GM19240 (cell line): ENCODE measurements at regions not wholly inside any gene's neighbourhood (a gene's known extent, or its start where the extent isn't known, plus 50 kb on each side); places are given as distances from the start of the nearest gene placed in this dataset.

Experiments
- DNase-seq: peaks from one replicate; pipeline ENCODE4 v3.0.0; 2011; ENCODE audit warnings: low spot score; ENCODE audit not compliant: insufficient read length

DNA sequence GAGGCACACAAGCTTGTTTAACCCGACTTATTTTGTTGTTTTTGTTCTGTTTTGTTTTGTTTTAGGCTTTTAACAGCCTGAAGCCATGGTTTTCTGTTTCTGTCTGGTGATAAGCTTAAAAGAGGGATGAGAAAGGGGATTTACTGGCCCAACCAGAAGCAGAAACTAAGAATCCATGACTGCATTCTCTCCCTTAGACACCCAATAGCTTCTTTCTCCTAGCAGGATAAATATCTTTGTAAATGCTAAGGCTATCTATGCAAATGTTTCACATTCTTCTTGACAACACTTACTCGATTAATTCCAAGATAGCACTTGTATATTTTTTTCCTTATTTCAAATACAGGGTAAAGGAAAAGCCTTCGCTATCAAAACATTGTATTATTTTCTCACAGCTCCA lies 53.7 kb upstream of the SMAD1 start:
- DNase-seq, result no peak

DNA sequence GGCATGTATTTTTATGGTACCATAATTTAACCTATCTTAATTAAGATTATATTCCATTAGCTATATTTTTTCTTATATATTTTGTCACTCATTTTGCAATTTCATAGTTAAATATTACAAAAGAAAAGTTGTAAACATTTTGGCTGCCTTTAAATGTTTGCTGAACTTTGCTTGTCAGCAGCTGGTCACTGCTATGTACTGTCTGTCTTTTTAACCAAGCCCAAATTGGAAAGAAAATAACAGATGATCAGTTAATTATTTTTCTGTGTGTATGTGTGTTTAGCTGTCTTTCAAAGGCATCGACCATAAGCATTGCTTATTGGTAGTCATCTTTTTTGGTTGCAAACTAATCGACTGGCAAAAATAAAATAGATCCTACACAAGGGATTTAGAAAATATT lies 54.4 kb upstream of the SMAD1 start:
- DNase-seq, result no peak

DNA sequence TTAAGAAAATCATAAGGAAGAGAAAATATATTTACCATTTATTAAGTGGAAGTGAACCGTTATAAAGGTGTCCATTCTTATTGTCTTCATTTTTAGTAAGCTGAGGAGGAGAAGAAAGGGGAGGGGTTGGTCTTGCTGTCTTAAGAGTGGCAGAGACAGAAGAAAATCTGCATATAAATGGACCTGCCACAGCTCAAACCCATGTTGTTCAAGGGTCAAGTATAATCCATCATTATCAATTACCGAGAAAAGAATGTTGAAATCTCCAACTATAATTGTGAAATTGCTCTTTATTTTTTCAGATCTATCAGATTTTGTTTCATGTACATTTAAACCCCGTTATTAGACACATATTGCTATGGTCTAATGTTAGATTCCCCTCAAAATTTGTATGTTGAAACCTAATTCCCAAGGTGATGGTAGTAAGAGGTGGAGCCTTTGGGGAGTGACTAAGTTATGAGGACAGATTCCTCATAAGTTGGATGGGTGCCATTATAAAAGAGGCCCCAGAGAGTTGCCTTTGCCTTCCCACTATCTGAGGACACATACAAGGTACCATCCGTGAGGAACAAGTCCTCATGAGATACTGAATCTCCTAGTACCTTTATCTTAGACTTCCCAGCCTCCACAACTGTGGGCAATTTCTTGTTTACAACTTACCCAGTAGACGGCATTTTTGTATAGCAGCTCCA lies 58.5 kb upstream of the SMAD1 start:
- DNase-seq, result no peak

DNA sequence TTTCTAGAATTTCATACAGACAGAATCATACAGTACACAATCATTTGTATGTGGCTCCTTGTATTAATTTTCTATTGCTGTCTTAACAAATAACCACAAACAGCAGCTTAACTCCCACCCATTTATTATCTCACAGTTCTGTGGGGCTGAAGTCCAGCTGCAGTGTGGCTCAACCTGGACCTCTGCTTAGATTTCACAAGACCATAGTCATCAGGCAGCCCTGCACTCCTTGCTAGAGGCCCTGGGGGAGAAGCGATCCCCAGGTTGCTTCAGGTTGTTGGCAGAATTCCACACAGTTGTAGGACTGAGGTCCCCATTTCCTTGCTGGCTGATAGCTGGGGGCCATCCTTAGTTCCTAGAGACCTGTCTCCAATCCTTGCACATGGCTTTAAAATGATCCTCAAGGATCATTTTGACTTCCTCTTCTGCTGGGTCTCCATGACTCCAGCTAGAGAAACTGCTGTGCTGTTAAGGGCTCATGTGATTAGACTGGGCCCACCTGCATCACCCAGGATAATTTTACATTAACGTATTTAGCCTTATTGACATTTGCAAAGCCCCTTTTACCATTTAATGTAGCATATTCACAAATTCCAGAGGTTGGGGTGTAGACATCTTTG lies 60.9 kb upstream of the SMAD1 start:
- DNase-seq, result no peak

DNA sequence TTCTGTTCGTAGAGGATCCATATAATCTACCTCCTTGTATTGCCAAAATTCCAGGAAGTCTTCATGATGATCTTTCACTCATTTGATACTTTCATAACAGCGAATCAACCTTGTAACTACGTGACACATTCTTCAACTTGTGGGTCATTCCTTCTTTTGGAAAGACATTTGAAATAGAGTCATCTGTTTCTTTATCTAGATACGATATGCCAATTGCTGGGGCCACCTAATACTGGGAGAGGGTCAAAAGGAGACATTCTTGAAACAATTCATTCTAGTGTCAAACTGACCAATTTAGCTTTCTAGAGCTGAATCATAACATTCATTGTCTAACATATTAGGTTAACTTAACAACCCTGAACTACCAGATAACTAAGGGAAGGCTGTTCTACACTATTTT lies 62.9 kb upstream of the SMAD1 start:
- DNase-seq, result no peak

DNA sequence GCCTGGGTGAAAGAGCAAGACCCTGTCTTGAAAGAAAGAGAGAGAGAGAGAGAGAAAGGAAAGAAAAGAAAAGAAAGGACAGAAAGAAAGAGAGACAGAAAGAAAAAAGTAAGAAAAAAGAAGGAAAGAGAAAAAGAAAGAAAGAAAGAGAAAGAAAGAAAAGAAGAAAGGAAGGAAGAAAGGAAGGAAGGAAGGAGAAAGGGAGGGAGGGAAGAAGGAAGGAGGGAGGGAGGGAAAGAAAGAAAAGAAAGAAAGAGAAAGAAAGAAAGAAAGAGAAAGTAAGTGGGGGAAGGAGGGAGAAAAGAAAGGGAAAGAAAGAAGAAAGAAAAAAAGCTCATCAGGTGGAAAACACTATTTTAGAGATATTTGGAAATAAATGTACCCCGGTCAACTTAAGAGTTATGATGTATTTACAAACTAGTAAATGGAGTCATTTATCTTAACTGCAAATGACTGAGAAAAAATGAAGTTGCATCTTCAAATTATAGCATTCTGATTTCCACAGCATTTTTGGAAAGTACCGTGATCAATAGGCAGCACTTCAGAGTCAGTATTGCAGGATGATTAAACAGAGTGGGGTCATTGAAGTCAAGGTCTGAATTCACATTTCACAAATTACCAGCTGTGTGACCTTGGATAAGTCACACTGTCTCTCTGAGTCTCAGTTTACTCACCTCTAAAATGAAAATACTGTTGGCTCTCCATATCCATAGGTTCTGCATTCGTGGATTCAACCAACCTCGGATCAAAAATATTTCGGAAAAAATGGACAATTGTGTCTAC lies 64.1 kb upstream of the SMAD1 start:
- no peak for DNase-seq

DNA sequence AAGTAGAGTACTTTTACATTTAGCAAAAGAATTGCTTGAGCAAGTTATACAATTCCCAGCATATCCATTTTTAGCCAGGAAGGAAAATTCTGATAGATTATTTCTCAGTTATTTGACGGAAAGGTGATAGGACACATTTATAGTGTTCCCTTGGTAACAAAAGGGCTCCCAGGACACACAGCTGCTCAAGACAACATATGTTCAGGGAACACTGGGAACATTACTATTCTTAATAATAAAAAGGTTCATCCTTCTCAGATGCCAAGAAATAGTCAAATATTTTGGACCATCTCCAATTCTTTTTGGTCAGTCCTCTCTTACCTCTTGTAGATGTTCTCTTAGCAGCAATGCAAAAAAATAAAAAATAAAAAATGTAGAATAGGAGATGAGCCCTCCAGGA lies 66.8 kb upstream of the SMAD1 start:
- no peak for DNase-seq

DNA sequence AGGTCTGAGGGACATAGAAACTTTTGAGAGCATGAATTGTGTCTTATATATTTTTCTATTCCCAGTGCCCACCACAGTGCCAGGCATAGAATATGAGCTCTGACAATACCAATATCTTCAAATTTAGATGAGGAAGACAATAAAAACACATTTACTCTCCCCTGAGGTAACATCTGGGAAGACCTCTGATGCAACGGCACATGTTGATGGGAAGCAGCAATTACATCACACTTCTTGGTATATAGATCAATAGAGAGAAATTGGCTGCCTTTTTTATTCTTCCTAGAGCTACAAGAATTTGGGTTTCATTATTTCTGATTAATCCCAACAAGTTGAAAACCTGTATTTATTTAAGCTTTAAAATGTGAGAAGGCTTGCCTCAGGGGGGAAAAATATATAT lies 67.4 kb upstream of the SMAD1 start:
- DNase-seq, result no peak

DNA sequence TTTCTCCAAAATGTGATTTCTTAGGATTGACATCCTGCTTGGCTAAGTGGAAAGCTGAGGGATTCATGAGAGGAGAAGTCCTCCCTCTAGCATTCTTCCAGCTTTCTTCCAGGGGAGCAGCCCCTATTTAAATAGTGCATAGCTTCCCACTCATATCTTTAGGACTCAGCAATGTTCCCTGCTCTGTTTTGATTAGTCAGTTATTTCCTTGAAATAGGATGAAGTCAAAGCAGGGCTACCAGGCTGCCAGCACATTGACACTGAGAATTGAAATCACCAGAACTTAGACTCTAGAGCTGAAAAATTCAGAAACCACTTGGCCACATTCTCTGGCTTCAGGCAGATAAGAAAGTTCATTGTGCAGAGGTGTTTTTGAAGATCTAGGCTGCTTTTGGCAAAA lies 74.7 kb upstream of the SMAD1 start:
- DNase-seq, result no peak

DNA sequence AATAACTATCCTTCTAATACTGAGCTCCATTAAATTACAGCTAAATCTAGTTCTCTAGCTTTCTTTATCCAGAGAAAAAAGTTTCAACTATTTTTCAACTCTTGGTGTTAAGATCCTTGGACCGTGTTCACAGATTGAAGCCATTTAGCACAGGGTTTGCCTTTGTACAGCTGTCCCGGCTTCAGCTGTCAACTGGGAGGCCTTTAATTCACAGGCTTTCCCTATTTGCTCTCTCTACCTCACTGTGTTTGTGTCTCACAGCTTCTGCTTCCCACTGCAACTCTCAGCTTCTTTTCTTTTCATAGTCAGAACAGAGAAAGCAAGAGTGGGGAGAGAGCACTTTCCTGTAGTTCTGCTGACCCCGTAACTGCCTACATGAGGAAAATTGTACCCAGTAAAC lies 76.9 kb upstream of the SMAD1 start:
- DNase-seq, result no peak

DNA sequence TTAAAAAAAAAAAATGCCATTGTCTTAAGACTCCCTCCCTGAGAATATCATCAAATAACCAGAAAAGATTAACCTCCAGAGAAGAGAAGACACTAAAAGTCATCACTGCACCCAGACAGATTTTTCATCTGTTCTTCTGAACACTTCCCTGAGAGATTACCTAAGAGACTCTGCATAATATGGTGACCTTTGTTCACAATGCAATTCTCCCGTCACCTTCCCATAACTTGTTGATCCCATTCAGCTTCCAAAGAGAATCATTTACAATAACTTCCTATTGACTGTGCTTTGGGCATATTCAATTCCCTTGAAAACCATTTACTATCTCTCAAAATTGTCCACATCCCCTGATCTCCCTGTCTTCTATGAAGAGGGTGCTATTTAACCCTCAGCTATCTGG lies 85.1 kb upstream of the SMAD1 start:
- no peak for DNase-seq

DNA sequence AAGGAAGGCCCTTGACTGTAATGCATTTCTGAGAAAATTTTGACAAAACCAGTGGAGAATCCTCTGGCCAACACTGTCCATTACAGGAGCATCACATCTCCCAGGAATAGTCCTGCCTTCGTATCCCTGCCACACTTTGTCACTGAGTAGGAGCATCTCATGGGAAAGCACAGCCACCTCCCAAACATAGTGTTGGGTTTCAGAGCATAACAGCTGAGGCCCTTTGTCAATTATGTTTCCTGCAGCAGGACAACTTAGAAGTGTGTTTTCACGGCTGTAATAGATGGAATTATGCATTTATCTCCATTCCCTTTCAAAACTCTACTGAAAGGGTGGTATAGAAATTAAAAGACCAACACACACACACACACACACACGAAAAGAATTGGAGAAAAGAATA lies 91.1 kb upstream of the SMAD1 start:
- DNase-seq, result no peak

DNA sequence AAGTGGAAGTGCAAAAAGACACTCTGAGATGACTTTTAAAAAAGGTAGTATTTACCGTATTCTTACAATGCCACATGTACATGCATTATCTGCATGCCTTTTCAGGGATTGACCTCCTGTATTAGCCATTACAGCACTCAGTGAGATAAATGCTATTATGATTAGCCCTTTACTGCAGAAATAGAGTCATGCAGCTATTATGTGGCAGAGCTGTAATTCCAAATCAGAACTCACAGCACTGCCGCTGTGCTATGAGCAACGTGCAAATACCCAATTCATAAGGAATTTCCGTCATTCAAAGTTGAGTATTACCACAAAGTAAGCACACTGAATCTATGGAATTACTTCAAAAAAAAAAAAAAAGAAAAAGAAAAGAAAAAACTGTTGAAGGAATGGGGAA lies 92.1 kb upstream of the SMAD1 start:
- no peak for DNase-seq

DNA sequence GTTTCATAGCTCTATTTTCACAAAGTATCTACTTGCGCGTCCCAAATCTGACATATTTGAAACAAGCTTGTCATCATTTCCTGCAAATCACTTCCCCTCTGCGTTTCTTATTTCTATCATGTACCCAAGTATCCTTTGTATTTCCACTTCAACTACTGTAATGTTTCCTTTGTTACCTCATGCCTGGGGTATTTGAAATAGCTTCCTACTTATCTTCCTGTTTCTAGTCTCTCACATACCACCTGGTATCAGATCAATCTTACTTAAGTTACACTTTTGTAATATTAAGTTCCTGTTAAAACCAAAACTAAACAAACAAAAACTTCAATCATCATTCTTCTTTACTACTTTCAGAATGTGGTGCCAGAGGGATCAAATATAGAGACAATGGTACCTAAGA lies 93.6 kb upstream of the SMAD1 start:
- DNase-seq, result no peak

DNA sequence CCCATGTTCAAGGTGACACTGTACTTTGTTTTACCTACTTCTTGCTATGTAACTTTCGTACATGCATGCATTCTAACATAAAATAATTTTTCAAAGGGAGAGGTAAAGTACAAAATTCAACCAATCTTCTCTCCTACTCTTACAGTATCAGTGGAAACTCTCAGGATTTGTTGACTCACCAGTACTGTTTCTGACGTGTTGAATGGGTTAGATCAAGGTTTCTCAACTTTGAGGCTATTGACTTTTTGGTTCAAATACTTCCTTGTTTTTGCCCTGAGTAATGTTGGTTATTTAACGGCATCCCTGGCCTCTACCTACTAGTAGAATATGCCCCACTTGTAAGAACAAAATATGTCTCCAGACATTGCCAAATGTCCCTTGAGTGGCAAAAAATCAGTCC lies 94.6 kb upstream of the SMAD1 start:
- DNase-seq, result no peak

DNA sequence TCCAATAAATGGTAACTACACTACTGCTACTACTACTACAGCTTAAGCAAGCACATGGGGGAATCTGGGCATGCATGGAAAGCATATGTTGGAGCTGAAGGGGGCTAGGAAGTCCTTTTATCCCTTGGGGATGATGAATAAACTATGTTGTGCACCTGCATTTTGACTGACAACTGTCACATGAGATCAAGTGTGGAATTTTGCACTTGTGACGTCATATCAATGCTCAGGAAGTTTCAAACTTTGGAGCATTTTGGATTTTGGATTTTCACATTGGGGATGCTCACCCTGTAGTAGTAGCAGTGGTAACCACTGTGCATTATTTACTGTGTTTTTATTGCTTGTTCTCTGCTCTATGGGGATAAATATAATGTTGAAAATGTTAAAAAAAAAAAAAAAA lies 100.5 kb upstream of the SMAD1 start:
- no peak for DNase-seq

DNA sequence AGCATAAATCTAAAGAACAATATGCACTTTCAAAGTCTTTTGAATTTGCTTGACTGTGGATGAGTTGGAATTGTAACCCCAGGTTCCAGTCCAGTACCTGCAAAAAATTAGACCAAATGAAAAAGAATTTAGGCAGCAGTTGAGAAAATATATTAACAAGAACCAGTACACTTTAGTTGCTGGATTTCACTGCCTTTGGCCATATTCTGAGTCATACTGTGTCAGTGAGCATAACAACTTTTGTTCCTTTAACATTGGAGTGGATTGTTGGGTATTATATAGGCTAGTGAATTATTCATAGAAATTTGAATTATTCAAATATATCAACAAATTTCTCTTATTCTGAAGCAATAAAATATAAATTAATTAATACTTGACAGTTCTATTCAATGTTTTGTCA lies 101.5 kb upstream of the SMAD1 start:
- DNase-seq, result no peak

DNA sequence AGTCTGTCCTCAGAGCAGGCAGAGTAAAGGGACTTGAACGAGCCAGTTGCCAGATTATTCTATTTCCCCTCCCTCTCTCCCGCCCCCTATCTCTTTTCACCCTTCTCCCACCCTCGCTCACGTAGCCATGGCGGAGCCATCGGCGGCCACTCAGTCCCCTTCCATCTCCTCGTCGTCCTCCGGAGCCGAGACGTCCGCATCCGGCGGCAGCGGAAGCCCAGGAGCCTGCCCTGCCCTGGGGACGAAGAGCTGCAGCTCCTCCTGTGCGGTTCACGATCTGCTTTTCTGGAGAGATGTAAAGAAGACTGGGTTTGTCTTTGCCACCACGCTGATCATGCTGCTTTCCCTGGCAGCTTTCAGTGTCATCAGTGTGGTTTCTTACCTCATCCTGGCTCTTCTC lies 106.2 kb upstream of the SMAD1 start:
- DNase-seq, result no peak

DNA sequence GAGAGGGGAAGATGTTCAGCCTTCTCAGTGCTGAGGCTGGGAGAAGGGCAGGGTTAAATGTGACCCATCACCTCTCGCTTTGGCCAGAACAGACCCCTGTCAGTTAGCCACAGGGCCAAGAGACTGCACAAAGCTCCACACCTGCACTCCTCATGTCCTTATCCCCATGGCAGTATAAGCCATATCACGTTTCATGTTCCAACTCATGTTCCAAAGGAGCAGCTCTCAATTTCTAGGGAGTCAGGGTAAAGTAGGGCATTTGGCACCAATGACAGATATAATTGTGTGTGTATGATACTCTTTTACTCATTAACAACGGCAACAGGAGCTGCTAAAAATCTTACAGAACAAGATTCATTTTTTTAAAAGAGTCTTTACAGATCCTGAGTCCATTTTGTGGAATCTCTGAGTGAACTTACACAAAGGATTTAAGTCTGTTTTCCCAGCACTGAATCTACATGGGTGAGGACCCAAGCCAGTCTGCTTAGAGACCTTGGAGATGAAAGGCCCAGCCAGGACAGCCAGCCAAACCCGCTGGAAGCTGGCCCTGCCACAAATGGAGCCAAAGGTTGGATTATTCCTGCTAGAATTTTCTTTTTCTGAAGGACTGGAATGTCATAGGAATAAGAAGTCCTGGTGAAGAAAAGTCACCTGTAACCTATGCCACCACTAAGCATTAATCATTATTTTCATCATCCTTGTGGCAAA lies 129.1 kb upstream of the SMAD1 start:
- DNase-seq, result no peak

DNA sequence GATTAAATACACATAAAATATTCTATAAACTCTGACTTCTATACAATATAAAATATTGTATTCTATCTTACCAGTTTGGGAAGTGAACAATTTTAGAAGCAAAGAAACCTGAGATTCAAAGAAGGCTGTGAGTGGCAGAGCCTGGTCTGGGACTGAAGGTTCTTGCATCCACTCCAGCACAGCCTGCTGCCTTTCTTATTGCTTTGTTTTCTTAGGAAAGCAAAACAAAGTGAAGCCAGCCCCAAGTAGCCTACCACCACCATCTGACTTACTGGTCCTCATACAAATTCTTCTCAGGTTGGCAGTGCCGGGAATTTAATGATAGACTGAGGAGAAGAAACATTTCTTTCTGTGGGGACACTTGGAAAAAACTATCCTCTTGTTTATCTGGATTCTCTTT lies 129.7 kb upstream of the SMAD1 start:
- no peak for DNase-seq

DNA sequence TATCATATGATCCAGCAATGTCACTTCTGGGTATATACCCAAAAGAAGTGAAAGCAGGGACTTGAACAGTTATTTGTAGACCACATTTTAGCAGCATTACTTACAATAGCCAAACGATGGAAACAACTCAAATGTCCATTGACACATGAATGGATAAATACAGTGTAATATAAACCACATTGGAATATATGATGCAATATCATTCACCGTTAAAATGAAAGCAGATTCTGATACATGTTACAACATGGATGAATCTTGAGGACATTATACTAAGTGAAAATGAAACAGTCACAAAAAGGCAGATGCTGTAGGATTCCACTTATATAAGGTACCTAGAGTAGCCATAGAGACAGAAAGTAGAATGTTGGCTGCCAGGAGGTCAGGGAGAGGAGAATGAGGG lies 130.5 kb upstream of the SMAD1 start:
- no peak for DNase-seq

DNA sequence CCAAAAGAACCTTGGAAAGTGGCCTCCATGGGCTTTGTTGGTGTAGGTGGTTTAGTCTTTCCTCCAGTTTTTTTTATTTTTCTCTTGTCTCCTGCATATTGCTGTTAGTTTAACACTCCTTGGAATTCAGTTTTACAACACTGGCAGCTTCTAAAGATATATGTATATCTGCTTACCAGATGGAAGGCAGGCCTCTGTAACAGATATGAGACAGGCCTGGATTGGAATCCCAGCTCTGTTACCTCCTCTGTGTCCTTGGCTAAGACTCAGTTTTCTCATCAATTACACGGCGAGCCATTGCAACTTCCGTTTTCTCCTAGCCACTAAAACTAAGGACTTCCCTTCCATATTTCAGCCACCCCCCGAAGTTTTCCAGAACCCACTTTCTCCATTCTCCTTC lies 133.4 kb upstream of the SMAD1 start:
- no peak for DNase-seq
